Uterus (tissue), 3 donors: ENCODE measurements at regions not wholly inside any gene's neighbourhood (a gene's known extent, or its start where the extent isn't known, plus 50 kb on each side); places are given as distances from the start of the nearest gene placed in this dataset.
"Not testable (repeated sequence)": the region's sequence is repeated elsewhere in the genome, so short reads cannot be mapped to it uniquely, and the experiment has no call there.

ENCODE experiments used
- DNase-seq, 2 donors: peaks; one replicate each; pipeline ENCODE4 v3.0.0-alpha.2; 2019 to 2020
- H3K27ac ChIP-seq, 2 donors: fragments of 200-600 bp; sonication (generic); 1 replicate in 1 of 2; 2 replicates in 1 of 2; pipeline ENCODE4 v1.5.1; 2016 to 2018
- H3K27me3 ChIP-seq, 2 donors: fragments of 200-600 bp; sonication (generic); one replicate each; pipeline ENCODE4 v1.5.1; 2018 to 2019; ENCODE audit warnings: control low read depth in 1 of 2
- H3K36me3 ChIP-seq, 2 donors: fragments of 200-600 bp; sonication (generic); one replicate each; pipeline ENCODE4 v1.5.1; 2019; ENCODE audit warnings: control low read depth in 1 of 2
- H3K4me1 ChIP-seq, 2 donors: fragments of 200-600 bp; sonication (generic); one replicate each; pipeline ENCODE4 v1.5.1; 2018 to 2019; ENCODE audit warnings: control low read depth in 1 of 2
- H3K4me3 ChIP-seq, 2 donors: fragments of 200-600 bp; sonication (generic); 1 replicate in 1 of 2; 2 replicates in 1 of 2; pipeline ENCODE4 v1.5.1; 2018 to 2019; ENCODE audit warnings: mild to moderate bottlenecking in 1 of 2
- H3K9me3 ChIP-seq, 2 donors: fragments of 200-600 bp; sonication (generic); one replicate each; pipeline ENCODE4 v1.5.1; 2019; ENCODE audit warnings: control low read depth in 1 of 2
- POLR2A ChIP-seq, 2 donors: fragments of 450-650 bp; IDR thresholded peaks; one replicate each; pipeline ENCODE4 v1.6.1; 2016; ENCODE audit warnings: antibody characterized with exemption in 2 of 2, mild to moderate bottlenecking in 1 of 2, moderate library complexity in 1 of 2
- intact Hi-C: fragments of 100-400 bp; cut with DNase I; formaldehyde crosslinking; loops from one replicate; pipeline ENCODE4 v1.15.1; 2023; ENCODE audit warnings: low total_unique reads
- TF ChIP-seq, protein P1 (sequence below), 4 experiments: fragments of 200-600 bp in 2 of 4; fragments of 450-650 bp in 2 of 4; sonication (generic) in 2 of 4; IDR thresholded peaks; one replicate each; pipeline ENCODE4 v1.5.1; 2016 to 2019; ENCODE audit warnings: antibody characterized with exemption in 4 of 4, mild to moderate bottlenecking in 2 of 4, moderate library complexity in 1 of 4
- donor health status: DM: yes; HTN: yes; CAD: no.

DNA sequence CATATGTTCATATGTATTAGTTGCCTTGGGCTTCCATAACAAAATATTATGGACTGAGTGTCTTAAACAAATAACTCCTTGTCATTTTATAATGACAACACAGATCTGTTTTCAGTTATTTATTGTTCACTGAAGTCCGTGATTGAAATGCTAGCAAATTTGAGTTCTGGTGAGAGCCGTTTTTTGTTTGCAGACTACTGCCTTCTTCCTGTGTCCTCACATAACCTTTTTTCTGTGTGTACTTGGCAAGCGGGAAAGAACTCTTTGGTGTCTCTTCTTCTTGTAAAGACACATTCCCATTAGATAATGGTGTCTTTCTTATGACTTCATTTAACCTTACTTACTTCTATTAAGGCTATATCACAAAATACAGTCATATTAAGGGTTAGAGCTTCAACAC is 482.9 kb upstream of the EYS start:
- DNase-seq = no peak
- H3K9me3 ChIP-seq = no peaks in the 10 kb centered on the region
- intact Hi-C loops = no loop called here
- H3K27ac ChIP-seq = no peak overlapping the region
- no peaks in the 10 kb centered on the region for H3K36me3 ChIP-seq
- H3K4me3 ChIP-seq = no peak overlapping the region
- H3K4me1 ChIP-seq = no peaks in the 10 kb centered on the region
- TF ChIP-seq, protein P1, sequence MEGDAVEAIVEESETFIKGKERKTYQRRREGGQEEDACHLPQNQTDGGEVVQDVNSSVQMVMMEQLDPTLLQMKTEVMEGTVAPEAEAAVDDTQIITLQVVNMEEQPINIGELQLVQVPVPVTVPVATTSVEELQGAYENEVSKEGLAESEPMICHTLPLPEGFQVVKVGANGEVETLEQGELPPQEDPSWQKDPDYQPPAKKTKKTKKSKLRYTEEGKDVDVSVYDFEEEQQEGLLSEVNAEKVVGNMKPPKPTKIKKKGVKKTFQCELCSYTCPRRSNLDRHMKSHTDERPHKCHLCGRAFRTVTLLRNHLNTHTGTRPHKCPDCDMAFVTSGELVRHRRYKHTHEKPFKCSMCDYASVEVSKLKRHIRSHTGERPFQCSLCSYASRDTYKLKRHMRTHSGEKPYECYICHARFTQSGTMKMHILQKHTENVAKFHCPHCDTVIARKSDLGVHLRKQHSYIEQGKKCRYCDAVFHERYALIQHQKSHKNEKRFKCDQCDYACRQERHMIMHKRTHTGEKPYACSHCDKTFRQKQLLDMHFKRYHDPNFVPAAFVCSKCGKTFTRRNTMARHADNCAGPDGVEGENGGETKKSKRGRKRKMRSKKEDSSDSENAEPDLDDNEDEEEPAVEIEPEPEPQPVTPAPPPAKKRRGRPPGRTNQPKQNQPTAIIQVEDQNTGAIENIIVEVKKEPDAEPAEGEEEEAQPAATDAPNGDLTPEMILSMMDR (IDR thresholded peaks at IDR 0.05) = no peak
- TF ChIP-seq POLR2A (IDR thresholded peaks at IDR 0.05) = no peak
- no peaks in the 10 kb centered on the region for H3K27me3 ChIP-seq

DNA sequence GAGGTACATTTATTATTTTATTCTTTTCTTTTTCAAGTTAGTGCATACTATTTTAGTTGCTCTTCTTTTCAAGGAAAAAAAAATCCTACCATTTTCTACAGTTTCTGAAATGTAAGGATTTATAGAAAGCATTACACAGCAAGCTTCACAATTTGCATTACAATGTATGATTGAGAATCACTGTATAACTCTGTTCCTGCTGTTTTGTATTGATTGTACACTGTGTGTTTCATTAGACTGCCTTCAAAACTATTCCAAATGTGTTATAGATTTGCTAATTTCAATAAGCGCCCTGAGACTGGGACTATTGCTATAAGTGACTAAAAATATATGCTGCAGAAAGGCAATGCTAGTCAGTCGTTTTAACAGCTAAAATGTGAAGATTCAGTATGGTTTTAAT is 479.7 kb upstream of the EYS start:
- TF ChIP-seq, protein P1 (IDR thresholded peaks at IDR 0.05) = no peak
- TF ChIP-seq POLR2A (IDR thresholded peaks at IDR 0.05) = no peak
- no peak for DNase-seq
- intact Hi-C loops = no loop called here
- no peak overlapping the region for H3K4me3 ChIP-seq
- H3K36me3 ChIP-seq = no peaks in the 10 kb centered on the region
- H3K9me3 ChIP-seq = no peaks in the 10 kb centered on the region
- H3K4me1 ChIP-seq = no peaks in the 10 kb centered on the region
- H3K27me3 ChIP-seq = no peaks in the 10 kb centered on the region
- H3K27ac ChIP-seq = no peak overlapping the region

DNA sequence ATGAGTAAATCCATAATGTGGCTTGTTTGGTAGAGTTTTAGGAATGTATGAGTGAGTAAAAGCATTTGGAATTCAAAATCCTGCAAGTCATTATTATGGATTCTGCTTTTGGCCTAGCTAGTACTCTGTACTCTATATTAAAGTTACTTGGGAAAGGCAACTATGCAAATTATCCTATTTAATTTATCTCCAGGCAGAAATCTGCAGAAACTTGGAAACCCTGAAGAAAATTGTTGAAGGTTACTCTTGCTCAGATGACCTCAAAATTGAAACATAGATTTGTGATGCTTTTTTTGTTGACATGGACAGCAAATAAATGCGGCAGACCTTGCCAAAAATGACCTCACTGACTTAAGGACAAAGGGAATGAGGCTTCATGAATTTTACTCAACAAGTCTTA is 477.1 kb upstream of the EYS start:
- Histone ChIP-seq H3K36me3 (no peaks in the 10 kb centered on the region), H3K27ac (no peak overlapping the region), H3K4me1 (no peaks in the 10 kb centered on the region), H3K27me3 (no peaks in the 10 kb centered on the region), H3K9me3 (no peaks in the 10 kb centered on the region), H3K4me3 (no peak overlapping the region)
- intact Hi-C loops = no loop called here
- TF ChIP-seq, protein P1 (IDR thresholded peaks at IDR 0.05) = no peak
- TF ChIP-seq POLR2A (IDR thresholded peaks at IDR 0.05) = no peak
- DNase-seq = no peak

DNA sequence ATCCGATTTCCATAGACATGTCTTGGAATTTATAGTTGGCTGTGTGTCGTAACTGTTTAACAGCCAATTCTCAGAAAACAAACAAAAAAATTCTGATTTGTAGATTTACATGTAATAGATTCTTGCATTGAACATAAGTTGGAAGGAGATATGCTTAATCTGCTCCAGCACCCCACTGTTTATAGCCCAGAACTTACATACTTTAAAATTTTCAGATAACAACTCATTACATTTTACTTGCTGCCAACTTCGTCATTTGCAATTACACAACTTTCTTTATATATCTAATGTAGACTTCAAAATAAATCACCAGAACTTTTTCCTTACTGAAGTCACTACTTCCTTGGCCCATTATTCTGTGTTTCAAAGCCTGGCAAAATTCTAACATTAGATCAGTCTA is 472.3 kb upstream of the EYS start:
- Histone ChIP-seq H3K9me3 (no peaks in the 10 kb centered on the region), H3K36me3 (no peaks in the 10 kb centered on the region), H3K4me1 (no peaks in the 10 kb centered on the region), H3K27ac (no peak overlapping the region), H3K27me3 (no peaks in the 10 kb centered on the region), H3K4me3 (no peak overlapping the region)
- intact Hi-C loops = no loop called here
- no peak for TF ChIP-seq POLR2A (IDR thresholded peaks at IDR 0.05)
- TF ChIP-seq, protein P1 (IDR thresholded peaks at IDR 0.05) = no peak
- DNase-seq = no peak

DNA sequence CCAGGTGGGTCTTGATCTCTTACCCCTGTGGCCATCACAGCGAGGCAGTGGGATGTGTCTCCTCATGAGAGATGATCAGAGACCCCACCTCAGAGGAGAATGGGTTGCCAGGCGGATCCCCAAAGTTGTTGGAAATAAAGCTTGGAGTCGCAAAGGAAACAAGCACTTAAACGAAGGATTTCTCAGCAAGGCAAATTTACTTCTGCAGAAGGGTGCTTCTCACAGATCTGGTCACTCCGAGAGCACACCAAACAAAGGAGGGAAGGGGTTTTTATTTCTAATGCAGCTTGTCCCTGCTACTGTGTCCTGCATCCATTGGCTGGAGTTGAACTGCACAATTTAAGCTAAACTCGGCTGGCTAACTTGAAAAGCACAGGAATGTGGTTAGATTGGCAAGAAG is 466.6 kb upstream of the EYS start:
- no peaks in the 10 kb centered on the region for H3K9me3 ChIP-seq
- no peaks in the 10 kb centered on the region for H3K27me3 ChIP-seq
- TF ChIP-seq, protein P1 (IDR thresholded peaks at IDR 0.05) = no peak
- H3K36me3 ChIP-seq = no peaks in the 10 kb centered on the region
- intact Hi-C loops = no loop called here
- H3K4me3 ChIP-seq = no peak overlapping the region
- H3K4me1 ChIP-seq = no peaks in the 10 kb centered on the region
- H3K27ac ChIP-seq = no peak overlapping the region
- DNase-seq = no peak

DNA sequence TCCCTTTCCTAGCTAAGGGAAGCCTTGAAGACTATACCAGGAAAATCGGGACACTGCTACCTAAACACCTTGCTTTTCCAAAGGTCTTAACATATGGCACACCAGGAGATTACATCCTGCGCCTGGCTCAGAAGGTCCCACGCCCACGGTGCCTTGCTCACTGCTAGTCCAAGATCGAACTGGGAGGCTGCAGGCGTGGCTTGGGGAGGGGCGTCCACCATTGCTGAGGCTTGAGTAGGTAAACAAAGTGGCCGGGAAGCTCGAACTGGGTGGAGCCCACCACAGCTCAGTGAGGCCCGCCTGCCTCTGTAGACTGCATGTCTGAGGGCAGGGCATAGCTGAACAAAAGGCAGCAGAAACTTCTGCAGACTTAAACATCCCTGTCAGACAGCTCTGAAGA is 459.7 kb upstream of the EYS start:
- H3K27ac ChIP-seq, H3K4me1 ChIP-seq, H3K27me3 ChIP-seq, H3K36me3 ChIP-seq, DNase-seq, intact Hi-C loops, H3K4me3 ChIP-seq, H3K9me3 ChIP-seq: not testable (repeated sequence)
